Progenitor cell of endocrine pancreas (in vitro differentiated cells): ENCODE measurements at regions not wholly inside any gene's neighbourhood (a gene's known extent, or its start where the extent isn't known, plus 50 kb on each side); places are given as distances from the start of the nearest gene placed in this dataset.

Source experiments
- DNase-seq: peaks from one replicate; pipeline ENCODE4 v3.0.0; 2021; ENCODE audit warnings: low spot score; ENCODE audit not compliant: unreplicated experiment
- H3K27ac Mint-ChIP-seq: 2 replicates; pipeline ENCODE4 v1.8.0; 2021; ENCODE audit warnings: mild to moderate bottlenecking, moderate library complexity, mixed read lengths
- H3K27me3 Mint-ChIP-seq: 2 replicates; pipeline ENCODE4 v1.8.0; 2021; ENCODE audit warnings: mixed read lengths
- H3K36me3 Mint-ChIP-seq: 2 replicates; pipeline ENCODE4 v1.8.0; 2022; ENCODE audit warnings: mixed read lengths; ENCODE audit not compliant: insufficient read depth
- H3K4me1 Mint-ChIP-seq: 2 replicates; pipeline ENCODE4 v1.8.0; 2021; ENCODE audit warnings: low read depth, mixed read lengths
- H3K4me3 Mint-ChIP-seq: 2 replicates; pipeline ENCODE4 v1.8.0; 2021; ENCODE audit warnings: low read depth, mild to moderate bottlenecking, moderate library complexity, mixed read lengths
- H3K9me3 Mint-ChIP-seq: 2 replicates; pipeline ENCODE4 v1.8.0; 2021; ENCODE audit warnings: low read depth, mixed read lengths
- TF ChIP-seq, protein P1 (sequence below): fragments of 200-600 bp; sonication (generic); IDR thresholded peaks from one replicate; pipeline ENCODE4 v1.5.0; 2021; ENCODE audit warnings: antibody characterized with exemption, mild to moderate bottlenecking; ENCODE audit not compliant: unreplicated experiment

- Mint-ChIP-seq H3K27me3 (peaks cover 3% of the 10 kb centered on the region), H3K9me3 (no peaks in the 10 kb centered on the region), H3K4me3 (no peak overlapping the region), H3K36me3 (no peaks in the 10 kb centered on the region), H3K4me1 (no peaks in the 10 kb centered on the region), H3K27ac (no peak overlapping the region)
- TF ChIP-seq, protein P1, sequence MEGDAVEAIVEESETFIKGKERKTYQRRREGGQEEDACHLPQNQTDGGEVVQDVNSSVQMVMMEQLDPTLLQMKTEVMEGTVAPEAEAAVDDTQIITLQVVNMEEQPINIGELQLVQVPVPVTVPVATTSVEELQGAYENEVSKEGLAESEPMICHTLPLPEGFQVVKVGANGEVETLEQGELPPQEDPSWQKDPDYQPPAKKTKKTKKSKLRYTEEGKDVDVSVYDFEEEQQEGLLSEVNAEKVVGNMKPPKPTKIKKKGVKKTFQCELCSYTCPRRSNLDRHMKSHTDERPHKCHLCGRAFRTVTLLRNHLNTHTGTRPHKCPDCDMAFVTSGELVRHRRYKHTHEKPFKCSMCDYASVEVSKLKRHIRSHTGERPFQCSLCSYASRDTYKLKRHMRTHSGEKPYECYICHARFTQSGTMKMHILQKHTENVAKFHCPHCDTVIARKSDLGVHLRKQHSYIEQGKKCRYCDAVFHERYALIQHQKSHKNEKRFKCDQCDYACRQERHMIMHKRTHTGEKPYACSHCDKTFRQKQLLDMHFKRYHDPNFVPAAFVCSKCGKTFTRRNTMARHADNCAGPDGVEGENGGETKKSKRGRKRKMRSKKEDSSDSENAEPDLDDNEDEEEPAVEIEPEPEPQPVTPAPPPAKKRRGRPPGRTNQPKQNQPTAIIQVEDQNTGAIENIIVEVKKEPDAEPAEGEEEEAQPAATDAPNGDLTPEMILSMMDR: no peak
- no peak for DNase-seq
Observed at GRCh38 chr16:65309354-65309753, 187.5 kb upstream of the CDH11 start.

DNA sequence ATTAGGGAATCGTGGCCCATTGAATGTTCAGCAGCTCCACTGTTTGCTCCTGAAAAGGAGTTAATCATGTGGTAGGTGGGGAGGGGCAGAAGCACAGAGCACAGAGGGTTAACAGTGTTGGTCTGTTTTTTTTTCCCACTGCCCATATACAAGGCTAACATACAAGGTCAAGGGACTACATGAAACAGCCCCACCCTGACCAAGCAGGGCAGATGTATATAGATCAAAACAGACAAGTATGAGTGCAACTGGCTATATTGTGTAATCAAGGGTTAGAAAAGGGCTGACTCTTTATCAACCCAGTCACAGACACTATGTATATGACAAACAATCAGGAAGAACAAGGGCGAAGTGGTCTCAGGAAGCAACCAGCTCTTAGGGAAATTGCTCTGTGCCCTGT lies 186.6 kb upstream of the CDH11 start:
- TF ChIP-seq, protein P1: no peak

GRCh38 chr16:65307286-65307685 lies 185.4 kb upstream of the CDH11 start:
- Mint-ChIP-seq H3K36me3 (no peaks in the 10 kb centered on the region), H3K27ac (no peak overlapping the region), H3K27me3 (peaks cover 3% of the 10 kb centered on the region), H3K4me3 (no peak overlapping the region), H3K4me1 (no peaks in the 10 kb centered on the region), H3K9me3 (peaks cover 7% of the 10 kb centered on the region)
- no peak for DNase-seq
- TF ChIP-seq, protein P1: no peak

More for the DNA sequence above, 186.6 kb upstream of the CDH11 start:
- DNase-seq: no peak
- no peaks in the 10 kb centered on the region for H3K36me3 Mint-ChIP-seq
- no peaks in the 10 kb centered on the region for H3K9me3 Mint-ChIP-seq
- H3K27ac Mint-ChIP-seq: no peak overlapping the region
- H3K4me1 Mint-ChIP-seq: no peaks in the 10 kb centered on the region
- H3K27me3 Mint-ChIP-seq: peaks cover 3% of the 10 kb centered on the region
- H3K4me3 Mint-ChIP-seq: no peak overlapping the region

- peaks cover 7% of the 10 kb centered on the region for H3K9me3 Mint-ChIP-seq
- DNase-seq: no peak
- TF ChIP-seq, protein P1: no peak
Observed at GRCh38 chr16:65306722-65307121, 184.9 kb upstream of the CDH11 start.

DNA sequence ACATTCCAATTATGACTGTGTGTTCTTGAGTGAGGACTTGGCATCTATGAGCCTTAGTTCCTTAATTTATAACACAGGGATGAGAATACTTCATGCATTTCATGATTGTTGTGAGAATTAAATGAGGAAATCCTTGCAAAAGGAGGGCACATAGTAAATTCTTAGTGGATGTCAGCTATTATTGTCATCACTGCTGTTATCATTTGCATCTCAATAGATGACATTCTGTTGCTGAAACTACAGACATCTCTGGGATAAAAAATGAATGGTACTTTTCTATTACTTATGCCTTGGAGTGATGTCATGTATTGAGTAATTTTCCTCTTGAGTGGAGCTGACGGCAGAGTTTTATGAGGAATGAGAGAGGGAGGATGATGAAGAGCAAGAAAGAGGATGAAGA lies 184.4 kb upstream of the CDH11 start:
- Mint-ChIP-seq H3K36me3 (no peaks in the 10 kb centered on the region), H3K27me3 (peaks cover 3% of the 10 kb centered on the region), H3K9me3 (peaks cover 7% of the 10 kb centered on the region), H3K27ac (no peak overlapping the region), H3K4me1 (no peaks in the 10 kb centered on the region), H3K4me3 (no peak overlapping the region)
- TF ChIP-seq, protein P1: no peak
- DNase-seq: no peak

More at GRCh38 chr16:65306722-65307121, 184.9 kb upstream of the CDH11 start:
- Mint-ChIP-seq H3K27me3 (peaks cover 3% of the 10 kb centered on the region), H3K4me1 (no peaks in the 10 kb centered on the region), H3K36me3 (no peaks in the 10 kb centered on the region), H3K4me3 (no peak overlapping the region), H3K27ac (no peak overlapping the region)
